NCI-H2227 (cell line): ENCODE measurements at regions not wholly inside any gene's neighbourhood (a gene's known extent, or its start where the extent isn't known, plus 50 kb on each side); places are given as distances from the start of the nearest gene placed in this dataset.

Experiments used
- DNase-seq: peaks from one replicate; lab custom pipeline; 2025; ENCODE audit not compliant: unreplicated experiment; lab: John Stamatoyannopoulos, UW

DNA sequence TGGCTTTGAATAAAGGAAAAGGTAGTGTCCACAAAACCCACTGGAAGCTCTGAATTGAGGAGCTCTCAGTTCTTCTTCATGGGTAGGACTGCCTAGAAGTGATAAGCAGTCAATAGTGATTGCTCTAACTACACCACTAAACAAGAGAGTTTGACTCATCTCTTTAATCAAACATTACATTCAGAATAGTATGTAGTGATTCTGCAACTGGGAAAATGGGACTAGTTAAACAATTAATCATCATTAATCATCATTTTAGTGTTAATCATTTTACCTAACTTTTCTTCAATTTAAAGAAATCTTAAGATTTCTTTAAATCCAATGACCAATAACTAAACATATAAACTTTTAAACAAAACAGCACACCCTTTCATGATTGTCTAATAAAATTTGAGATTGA, 484.0 kb upstream of the FZD8 start:
- DNase-seq = no peak

DNA sequence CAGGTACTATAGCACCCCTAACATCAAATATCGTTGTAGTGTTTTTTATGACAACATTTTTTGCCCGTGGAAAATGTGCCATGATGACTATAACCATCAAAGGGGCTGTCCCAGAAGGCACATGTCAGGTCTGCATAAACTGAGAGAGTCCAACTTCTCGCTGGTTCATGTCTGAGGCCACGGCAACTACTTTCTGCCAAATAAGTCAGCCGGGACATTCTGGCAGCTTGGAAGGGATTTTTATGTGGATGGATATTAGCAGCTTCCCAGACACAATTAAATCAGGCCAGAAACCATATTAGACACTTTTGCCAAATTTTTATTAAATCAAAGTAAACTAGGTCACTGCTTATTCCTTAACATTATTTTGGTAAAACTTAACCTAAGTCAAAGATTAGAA, 477.4 kb upstream of the FZD8 start:
- DNase-seq = no peak

DNA sequence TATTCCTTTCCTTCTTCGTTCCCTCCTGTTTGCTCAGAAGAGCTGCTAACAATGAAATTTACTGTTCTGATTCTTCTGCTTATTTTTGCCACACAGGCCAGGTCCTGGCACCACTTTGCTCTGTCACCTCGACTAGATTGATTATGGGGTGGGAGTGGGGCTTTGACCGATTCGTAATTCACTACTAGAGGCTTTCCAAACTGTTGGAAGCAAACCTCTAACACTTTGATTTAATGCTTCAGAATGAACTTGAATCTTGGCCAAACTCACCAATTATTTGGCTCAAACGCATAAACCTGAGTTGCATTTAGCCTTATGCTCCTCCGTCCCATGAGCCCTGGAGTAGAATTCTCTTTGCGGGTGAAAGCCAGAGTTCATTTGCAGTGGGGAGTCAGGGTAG, 476.2 kb upstream of the FZD8 start:
- no peak for DNase-seq

DNA sequence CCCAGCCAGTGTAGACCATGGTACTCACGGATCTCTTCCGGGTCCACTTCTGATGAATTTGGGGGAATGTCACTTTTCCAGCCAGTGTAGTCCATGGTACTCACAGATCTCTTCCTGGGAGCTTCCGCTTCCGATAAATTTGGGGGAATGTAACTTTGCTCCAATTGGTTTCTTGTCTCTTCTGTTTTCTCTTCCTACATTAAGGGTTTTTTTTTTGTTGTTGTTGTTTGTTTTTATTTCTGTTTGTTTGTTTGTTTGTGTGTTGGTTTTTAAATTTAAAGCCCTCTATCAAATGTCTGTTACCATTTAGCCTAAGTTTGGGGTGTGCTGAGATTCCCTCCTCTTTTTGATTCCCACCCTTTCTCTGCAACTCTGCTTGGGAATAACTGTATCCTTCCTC, 475.8 kb upstream of the FZD8 start:
- DNase-seq = no peak

DNA sequence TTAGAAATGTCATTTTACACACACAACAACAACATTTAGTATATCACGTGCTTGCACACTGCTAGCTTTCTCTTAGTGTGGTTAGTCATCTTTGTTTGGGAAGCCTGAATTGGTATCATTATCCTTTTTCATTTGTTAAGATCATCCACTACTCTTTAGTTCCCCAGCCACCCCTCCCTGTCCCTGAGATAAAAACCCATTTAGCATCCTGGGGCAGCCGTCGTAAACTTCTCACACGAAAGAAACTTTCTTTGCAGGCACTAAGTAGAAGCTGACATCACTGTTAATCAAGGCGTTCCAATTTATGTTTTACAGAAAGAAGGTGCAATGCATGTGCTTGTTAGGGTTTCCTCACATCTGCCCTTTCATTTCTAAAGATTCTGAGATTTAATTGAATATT, 475.1 kb upstream of the FZD8 start:
- no peak for DNase-seq

DNA sequence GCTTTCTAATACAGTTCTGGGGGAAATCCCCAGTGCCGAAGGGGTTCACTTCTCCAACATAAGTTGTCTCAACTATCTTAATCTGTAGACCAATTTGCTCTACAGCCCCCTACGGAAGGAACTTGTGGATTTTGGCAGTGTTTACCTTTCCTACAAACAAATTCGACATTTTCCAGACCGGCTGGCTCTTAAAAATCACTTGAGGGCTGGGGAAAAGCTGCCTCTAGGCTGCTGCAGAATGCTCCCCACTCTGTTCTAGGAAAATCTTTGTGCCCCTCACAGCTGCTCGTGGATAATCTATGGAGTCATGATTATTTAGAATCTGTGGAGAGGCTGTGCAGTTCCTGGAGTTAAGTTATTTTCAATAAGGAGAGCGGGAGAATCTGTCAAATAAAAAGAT, 474.6 kb upstream of the FZD8 start:
- no peak for DNase-seq

DNA sequence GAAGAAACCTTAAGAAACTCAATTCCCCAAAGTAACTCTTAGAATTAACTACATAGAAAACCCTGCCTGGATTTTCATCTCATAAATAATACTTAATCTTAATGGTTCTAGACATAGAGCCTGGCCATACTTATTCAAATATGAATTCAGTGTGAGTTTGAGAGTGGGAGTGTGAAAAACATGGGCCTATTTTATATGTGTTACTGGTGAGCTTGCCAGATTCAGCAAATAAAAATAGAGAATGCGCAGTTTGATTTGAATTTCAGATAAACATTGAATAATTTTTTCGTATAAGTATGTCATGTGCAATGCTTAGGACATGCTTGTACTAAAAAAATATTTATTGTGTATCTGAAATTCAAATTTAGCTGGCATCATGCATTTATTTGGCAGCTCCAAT, 473.9 kb upstream of the FZD8 start:
- DNase-seq = no peak

DNA sequence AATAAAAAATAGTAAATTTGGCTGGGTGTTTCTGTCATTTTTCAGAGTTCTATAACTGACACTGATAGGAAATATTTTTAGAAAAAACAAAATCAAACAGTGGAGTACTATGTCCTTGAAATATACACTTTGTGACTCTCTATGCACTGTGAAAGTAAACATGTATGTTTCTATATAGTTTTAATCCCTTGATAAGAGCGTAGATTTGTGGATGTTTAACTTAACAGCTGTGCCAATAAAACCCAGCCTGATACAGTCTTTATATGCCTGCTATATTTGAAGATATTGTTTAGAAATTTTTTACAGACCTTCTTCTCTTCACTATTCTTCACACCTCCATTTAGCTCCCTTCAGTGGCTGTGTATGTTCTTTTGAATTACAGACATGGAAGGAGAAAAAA, 473.3 kb upstream of the FZD8 start:
- DNase-seq = no peak

DNA sequence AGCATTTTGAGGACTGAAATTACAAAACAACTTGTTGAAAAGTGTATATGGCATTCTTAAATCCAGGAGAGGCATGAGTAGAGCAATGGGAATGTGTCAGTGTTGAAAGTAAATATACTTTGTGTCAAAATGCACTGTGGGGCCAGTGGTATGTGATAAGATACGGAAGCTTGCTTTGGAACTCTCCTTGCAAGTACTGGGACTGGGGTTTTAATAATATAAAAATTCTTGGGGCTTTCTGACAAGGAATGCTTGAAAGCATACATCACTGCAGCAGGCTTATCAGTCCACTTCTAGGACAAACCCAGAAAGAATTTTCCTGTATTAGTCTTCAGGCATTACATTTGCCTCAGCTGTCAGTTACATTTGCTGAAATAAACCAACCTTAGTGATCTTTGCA, 472.8 kb upstream of the FZD8 start:
- DNase-seq = no peak

DNA sequence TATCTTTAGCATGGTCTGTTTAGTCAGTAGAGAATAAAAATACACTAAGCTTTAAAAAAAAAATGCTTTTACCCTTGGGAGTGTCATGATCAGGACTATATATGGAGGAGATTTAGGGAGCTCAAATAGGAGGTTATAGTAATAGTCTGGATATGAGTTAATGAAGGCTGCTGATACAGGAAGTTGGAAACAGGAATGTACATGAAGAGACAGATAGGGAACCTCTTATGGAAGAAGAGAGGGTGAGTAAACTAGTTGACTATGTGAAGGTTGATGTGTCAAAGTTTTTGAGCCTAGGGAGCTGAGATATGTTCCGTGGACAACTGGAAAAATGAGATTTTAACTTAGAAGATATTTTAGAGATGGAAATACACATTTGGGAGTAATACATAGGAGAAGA, 472.0 kb upstream of the FZD8 start:
- DNase-seq = no peak

DNA sequence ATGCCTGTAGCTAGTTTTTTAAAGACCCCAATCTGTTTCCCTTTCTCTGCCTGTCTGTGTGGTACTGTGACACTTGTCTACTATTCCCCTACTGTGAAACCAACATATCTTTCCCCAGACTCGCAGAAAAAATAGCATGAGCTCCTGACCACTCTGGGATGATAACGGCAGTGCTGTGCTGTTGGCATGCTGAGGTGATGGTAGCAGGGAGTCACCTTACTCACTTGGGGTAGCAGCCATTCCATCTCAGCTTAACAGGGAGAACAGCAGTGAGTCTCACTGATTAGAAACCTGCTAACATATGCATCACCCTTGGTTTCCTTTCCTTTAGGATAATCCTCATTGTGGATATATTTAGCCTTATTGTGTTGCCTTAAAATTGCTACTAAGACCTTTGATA, 469.6 kb upstream of the FZD8 start:
- no peak for DNase-seq

DNA sequence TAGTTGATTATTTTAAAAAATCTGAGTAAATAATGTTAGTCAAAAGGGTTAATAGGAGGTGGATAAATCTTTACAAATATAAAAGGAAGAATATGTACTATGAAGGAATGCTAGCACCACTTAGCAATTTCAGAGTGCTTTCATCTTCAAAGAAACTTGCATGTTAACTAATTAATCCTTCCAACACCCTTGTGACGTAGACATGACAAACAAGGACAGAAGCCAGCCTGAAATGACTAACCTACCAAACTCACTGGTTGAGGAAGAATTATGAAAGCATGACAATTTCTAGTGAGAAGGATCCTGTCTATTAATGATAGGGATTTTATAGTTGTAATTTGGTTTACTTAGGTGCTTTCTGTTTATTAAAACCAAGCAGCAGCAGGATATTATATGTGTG, 468.0 kb upstream of the FZD8 start:
- no peak for DNase-seq

DNA sequence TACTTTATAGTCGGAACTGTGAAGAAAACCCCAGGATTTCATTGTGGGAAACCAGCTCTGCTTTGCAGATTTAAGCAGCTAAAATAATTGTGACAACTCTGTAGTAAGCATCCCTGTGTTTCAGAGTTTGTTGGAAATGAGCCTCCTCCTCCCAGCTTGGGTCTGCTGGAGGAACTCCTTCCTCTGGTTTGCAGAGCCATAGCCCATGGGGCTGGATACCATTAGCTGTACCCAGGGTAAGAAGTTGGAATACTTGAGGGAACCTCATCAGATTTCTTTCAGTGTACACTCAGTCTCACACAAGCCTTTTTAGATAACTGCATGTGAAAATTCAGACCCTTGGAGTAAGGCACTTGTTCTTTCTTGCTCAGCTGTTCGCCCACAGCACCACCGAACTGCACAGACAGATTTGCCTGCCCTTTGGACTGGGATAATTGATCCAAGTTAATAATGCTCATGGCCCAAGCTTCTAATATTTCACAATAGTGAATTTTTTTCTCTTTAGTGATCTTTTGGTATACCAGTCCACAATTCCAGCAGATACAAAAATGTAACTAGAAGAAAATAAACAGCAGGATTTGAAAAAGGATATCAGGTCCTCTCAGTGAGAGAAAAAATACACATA, 467.4 kb upstream of the FZD8 start:
- no peak for DNase-seq

DNA sequence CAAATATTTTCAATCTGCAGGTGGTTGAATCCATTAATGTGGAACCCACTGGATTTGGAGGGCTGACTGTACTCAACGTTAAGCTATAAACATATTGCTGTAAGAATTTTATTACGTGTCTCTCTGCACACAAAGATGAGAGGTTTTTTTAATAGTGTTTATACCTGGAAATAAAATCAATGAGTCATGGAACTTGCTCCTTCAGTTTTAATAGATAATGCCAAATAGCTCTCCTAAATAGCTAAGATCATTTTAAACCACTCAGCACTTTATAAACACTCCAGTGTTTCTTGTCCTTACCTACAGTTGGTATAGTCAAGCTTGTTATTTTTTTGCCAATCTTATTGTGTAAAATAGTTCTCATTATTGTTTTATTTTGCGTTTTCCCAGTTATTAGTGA, 455.6 kb upstream of the FZD8 start:
- DNase-seq = no peak

DNA sequence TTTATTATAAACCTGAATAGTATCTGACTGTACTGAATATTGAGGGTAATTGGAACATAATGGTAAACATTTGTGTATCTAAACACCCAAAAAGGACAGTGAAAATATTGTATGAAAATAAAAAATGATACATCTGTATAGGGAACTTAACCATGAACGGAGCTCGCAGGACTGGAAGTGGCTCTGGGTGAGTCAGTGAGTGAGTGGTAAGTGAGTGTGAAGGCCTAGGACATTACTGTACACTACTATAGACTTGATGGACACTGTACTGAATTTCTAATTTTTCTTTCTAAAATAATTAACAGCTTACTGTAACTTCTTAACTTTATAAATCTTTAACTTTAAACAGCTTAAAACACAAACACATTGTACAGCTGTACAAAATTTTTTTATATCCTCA, 454.5 kb upstream of the FZD8 start:
- DNase-seq = no peak

DNA sequence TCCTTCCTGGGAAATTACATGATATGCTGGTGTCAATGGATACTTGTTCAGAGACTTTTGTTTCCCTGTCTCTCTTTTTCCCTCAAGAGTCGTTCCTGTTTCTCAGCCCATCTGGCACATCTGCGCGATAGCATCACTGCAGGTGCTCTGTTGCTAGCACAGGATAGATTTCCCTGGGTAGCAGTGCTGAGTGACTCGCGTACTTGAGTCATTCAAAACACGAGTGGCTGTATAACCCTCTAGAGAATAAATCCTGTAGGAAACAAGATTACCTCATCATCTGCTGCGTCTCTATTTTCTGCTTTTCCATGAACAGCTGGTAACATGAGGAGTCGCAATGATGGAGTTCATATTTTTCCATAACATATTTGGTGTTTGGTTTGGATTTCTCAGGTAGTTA, 452.0 kb upstream of the FZD8 start:
- DNase-seq = no peak

DNA sequence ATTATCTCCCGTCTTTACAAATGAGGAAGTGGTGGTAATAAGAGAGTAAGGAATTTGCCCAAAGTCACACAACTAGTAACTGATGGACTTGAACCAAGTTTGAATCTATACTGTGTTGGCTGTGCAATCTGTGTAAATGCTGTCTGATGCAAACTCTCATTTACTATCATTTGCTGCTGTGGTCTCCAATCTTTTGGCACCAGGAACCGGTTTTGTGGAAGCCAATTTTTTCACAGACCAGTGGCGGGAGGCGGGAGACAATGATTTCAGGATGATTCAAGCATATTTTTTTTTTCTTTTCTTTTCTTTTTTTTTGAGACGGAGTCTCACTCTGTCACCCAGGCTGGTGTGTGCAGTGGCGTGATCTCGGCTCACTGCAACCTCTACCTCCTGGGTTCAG, 450.0 kb upstream of the FZD8 start:
- DNase-seq = no peak

DNA sequence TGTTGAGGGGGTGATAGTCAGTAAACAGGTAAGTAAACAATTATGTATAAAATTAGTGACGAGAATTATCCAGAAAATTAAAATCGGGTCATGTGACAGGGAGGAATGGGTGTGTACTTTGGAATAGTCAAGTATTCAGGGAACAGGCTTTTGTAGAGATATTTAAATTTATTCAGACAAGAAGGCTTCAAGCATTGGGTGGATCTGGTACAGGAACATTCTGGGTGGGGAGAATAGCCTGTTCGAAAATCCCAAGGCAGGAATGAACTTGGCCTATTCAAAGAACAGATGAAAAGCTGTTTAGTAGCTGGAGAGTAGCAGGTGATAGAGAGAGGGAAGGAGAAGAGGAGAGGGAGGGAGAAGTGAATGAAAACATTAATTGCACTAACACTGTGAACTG, 448.9 kb upstream of the FZD8 start:
- DNase-seq = no peak

DNA sequence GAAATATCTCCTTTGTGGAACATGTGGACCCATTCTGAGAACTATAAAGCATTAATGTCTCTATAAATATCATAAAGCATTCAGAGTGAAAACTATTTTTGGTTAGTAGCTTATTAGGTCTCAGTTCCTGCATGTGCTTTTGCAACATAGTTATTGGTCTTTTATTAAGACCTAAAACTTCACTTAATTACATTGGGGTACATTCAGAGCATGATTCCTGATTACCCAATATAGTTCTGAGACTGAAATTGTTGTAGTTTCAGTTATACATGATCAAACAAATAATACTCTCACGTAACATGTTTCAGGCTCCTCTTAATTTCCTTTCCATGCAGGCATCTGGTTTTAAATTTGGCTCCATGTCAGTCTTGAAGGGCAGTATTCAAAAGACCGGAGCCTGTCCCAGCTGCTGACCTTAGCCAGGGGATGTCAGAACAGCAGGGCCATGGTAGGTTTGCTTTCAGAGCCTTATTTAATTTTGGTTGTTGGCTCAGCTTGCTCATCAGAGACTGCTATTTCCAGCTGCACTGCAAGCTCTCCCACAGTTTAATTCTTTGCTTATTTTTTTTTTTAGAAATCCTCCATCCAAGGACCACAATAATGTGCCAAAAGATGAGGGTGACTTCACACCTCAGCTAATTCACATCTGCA, 447.8 kb upstream of the FZD8 start:
- DNase-seq = no peak

DNA sequence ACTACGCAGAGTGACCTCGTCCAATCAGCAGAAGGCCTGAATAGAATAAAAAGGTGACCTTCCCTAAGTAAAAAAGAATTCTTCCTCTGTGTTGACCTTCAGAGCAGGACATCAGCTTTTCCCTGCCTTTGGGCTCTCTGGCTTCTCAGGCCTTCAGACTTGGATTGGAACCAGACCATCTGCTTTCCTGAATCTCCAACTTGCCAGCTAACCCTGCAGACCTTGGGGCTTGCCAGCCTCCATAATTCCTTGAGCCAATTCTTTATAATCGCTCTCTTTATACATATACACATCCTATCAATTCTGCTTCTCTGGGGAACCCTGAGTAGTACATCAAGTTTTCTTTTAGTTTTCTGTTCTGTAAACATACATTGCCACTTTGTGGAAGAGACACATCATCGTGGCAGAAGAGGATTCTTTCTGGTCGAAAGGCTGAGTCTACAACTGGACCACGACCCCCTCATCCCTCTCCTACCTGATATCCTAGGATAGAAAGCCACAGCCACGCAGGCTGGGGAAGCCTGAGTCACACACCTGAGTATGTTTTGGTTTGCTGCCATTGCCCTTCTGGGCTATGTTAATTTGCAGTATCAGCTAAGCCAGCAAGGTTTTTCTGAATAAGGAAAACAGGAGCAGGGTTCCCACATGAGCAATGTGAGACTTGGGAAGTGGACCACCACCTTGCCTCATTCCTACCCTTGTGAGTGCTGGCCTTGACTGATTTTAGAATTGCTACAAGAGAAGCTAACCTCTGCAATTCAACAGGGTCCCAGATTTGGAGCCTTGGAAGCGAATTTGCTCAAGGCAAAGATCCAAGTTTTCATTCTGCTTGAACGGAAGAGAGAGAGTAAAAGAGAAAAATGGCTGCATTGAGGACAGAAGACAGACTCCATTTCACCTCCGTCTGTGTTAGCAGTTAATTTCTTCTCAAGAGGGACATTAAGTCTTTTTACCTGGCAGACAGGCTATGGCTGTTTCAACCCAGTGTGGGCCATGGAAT, 445.2 kb upstream of the FZD8 start:
- no peak for DNase-seq

DNA sequence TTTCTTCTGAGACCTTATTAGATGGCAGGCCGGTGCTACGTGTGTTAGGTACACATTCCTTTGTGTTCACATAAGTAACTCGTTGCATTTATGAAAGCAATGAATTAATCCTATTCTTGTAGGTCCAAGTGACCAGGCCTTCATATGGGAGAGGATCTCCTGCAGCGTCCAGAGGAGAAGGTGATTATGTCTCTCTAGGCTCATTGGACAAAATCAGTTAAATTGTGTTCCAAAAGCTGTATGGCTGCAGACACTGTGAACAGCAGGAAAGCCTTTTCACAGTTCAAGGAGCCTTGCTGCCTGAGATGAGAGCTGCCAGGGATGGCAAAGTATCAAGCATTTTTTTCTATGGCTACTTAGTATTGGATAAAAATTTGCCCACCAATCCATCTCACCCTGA, 433.1 kb upstream of the FZD8 start:
- no peak for DNase-seq

DNA sequence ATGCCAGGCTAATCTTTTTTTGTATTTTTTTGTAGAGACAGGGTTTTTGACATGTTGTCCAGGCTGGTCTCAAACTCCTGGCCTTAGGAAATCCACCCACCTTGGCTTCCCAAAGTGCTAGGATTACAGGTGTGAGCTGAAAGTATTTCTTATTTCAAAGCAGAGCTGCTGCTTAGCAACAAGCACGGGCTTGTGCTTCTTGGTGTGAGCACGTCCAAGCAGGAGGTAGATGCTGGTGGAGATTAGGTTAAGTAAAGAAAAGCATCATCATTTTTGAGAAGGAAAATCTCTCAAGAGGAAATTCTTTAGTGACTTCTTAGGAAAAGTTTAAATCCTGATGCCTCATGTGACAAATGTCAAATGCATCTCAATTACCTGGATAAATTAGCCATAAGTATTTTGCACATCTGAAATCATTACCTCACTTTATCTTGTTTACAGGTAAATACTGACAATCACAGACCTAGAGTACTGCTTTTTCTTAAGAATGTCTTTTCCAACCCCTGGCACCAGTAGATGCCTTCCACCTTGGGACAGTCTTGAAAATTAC, 431.8 kb upstream of the FZD8 start:
- DNase-seq = no peak
